Transverse colon (tissue), 4 donors: ENCODE measurements at regions not wholly inside any gene's neighbourhood (a gene's known extent, or its start where the extent isn't known, plus 50 kb on each side); places are given as distances from the start of the nearest gene placed in this dataset.

Source experiments
- DNase-seq: peaks from one replicate; pipeline ENCODE4 v3.0.0-alpha.2; 2019
- H3K27ac ChIP-seq, 4 donors: fragments of 200-600 bp; sonication (generic); 2 replicates each; pipeline ENCODE4 v1.5.1; 2016 to 2018; ENCODE audit warnings: inconsistent platforms in 4 of 4
- H3K27me3 ChIP-seq: fragments of 200-600 bp; sonication (generic); 2 replicates; pipeline ENCODE4 v1.5.1; 2017; ENCODE audit warnings: inconsistent platforms
- H3K36me3 ChIP-seq, 4 donors: fragments of 200-600 bp; sonication (generic); 2 replicates each; pipeline ENCODE4 v1.5.1; 2017 to 2019; ENCODE audit warnings: inconsistent platforms in 4 of 4
- H3K4me1 ChIP-seq, 4 donors: fragments of 200-600 bp; sonication (generic); 2 replicates each; pipeline ENCODE4 v1.5.1; 2017 to 2020; ENCODE audit warnings: inconsistent platforms in 4 of 4
- H3K4me3 ChIP-seq, 4 donors: fragments of 200-600 bp; sonication (generic); 1 replicate in 1 of 4; 2 replicates in 3 of 4; pipeline versions ENCODE4 v1.5.1 to v1.6.1; 2017 to 2019; ENCODE audit warnings: inconsistent platforms in 4 of 4
- H3K9me3 ChIP-seq, 2 donors: fragments of 200-600 bp; sonication (generic); 2 replicates each; pipeline ENCODE4 v1.5.1; 2017 to 2019; ENCODE audit warnings: inconsistent platforms in 2 of 2
- EP300 ChIP-seq: sonication (generic); formaldehyde crosslinking; IDR thresholded peaks from one replicate; pipeline ENCODE4 v1.6.1; 2017; ENCODE audit warnings: antibody characterized with exemption, low read depth
- POLR2A ChIP-seq: fragments of 450-650 bp; IDR thresholded peaks from one replicate; pipeline ENCODE4 v1.6.1; 2016; ENCODE audit warnings: antibody characterized with exemption, mild to moderate bottlenecking, moderate library complexity
- POLR2AphosphoS5 ChIP-seq, 3 donors: sonication (generic); formaldehyde crosslinking; IDR thresholded peaks; one replicate each; pipeline ENCODE4 v1.6.1; 2016; ENCODE audit warnings: antibody characterized with exemption in 3 of 3
- WGBS, 2 donors: methylation state at CpG; one replicate each; pipeline ENCODE4 v1.1.5; 2018; ENCODE audit warnings: low coverage in 1 of 2; 5-methylcytosine and 5-hydroxymethylcytosine counted together
- in situ Hi-C, 4 donors: fragments of 200-750 bp; cut with MboI; loops; one replicate each; pipeline versions ENCODE4 v1.15.0 to v1.15.1; 2017; ENCODE audit warnings: low sequenced_read_pairs in 3 of 4, low pct_ligation_motif_present in 1 of 4, low pct_unique_long_range_greater_than_20kb in 1 of 4
- intact Hi-C: fragments of 100-400 bp; cut with DNase I; formaldehyde crosslinking; loops from one replicate; pipeline ENCODE4 v1.15.1; 2023; ENCODE audit warnings: low total_unique reads
- TF ChIP-seq, protein P1 (sequence below), 5 experiments: fragments of 200-600 bp in 3 of 5; fragments of 450-650 bp in 2 of 5; sonication (generic) in 3 of 5; IDR thresholded peaks; 1 replicate in 2 of 5; 2 replicates in 3 of 5; pipeline ENCODE4 v1.5.1; 2016 to 2017; ENCODE audit warnings: antibody characterized with exemption in 5 of 5, inconsistent platforms in 3 of 5, mild to moderate bottlenecking in 2 of 5, moderate library complexity in 1 of 5

DNA sequence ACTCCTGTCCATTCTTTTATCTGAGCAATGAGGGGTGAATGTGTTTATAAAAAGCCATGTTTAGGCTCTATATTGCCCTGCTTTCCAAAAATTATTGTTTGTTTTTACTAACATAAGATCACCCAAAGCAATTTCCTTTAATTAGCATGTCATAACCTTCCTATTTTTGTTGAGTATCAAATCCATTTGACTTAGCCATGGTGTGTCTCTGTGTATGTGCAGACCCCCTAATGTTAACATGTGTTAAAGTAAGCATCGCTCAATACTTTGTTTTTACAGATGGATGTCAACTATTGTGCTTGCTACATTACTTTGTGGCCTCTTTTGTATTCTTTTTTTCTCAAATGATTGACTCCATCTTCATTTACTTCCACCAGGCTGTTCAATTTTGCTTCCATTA is 585.4 kb downstream of the USP25 start:
- no peaks in the 10 kb centered on the region for H3K9me3 ChIP-seq
- intact Hi-C loops = no loop called here
- no peak overlapping the region for H3K4me3 ChIP-seq
- in situ Hi-C loops = no loop called here
- no peaks in the 10 kb centered on the region for H3K36me3 ChIP-seq
- no peak for DNase-seq
- no peak overlapping the region for H3K27ac ChIP-seq
- H3K27me3 ChIP-seq = no peaks in the 10 kb centered on the region
- TF ChIP-seq POLR2AphosphoS5 (IDR thresholded peaks at IDR 0.05) (no peak), EP300 (no peak), POLR2A (no peak)
- TF ChIP-seq, protein P1, sequence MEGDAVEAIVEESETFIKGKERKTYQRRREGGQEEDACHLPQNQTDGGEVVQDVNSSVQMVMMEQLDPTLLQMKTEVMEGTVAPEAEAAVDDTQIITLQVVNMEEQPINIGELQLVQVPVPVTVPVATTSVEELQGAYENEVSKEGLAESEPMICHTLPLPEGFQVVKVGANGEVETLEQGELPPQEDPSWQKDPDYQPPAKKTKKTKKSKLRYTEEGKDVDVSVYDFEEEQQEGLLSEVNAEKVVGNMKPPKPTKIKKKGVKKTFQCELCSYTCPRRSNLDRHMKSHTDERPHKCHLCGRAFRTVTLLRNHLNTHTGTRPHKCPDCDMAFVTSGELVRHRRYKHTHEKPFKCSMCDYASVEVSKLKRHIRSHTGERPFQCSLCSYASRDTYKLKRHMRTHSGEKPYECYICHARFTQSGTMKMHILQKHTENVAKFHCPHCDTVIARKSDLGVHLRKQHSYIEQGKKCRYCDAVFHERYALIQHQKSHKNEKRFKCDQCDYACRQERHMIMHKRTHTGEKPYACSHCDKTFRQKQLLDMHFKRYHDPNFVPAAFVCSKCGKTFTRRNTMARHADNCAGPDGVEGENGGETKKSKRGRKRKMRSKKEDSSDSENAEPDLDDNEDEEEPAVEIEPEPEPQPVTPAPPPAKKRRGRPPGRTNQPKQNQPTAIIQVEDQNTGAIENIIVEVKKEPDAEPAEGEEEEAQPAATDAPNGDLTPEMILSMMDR (IDR thresholded peaks at IDR 0.05) = no peak
- no peaks in the 10 kb centered on the region for H3K4me1 ChIP-seq
- WGBS, 2 donors = 90 to 92% methylated on average over 1 of the region's 1 CpG

DNA sequence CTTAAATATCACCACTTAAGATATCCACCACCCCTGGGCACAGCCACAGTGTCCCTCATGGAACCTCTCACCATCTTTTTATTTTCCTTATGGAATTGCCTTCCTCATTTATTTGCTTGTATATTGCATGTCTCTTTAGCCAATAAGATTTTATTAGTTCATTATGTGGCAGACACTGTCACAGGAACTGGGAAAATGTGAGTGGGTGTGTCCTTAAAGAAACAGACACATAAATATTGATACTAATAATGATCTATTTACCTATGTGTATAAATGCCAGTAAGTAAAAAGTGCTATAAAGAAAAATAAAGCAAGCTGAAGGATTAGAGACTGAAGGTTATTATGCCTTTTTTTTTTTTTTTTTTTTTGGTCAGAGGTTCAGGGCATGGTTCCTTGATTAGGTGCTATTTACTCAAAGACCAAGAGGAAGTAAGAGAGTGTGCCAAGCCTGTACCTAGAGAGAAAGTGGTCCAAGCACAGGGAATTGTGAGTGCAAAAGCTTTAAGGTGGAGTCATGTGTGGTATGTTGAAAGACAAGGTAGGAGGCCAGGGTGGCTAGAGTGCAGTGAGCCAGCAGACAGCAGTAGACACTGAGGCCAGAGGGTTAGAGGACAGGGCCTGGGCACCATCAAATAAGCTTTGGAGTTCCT is 589.0 kb downstream of the USP25 start:
- Histone ChIP-seq H3K9me3 (no peaks in the 10 kb centered on the region), H3K27ac (no peak overlapping the region), H3K4me1 (no peaks in the 10 kb centered on the region), H3K4me3 (no peak overlapping the region), H3K36me3 (no peaks in the 10 kb centered on the region), H3K27me3 (no peaks in the 10 kb centered on the region)
- in situ Hi-C loops (no loop called here), intact Hi-C loops (no loop called here)
- DNase-seq = no peak
- TF ChIP-seq POLR2A (no peak), POLR2AphosphoS5 (IDR thresholded peaks at IDR 0.05) (no peak), EP300 (no peak)
- TF ChIP-seq, protein P1 (IDR thresholded peaks at IDR 0.05) = no peak

DNA sequence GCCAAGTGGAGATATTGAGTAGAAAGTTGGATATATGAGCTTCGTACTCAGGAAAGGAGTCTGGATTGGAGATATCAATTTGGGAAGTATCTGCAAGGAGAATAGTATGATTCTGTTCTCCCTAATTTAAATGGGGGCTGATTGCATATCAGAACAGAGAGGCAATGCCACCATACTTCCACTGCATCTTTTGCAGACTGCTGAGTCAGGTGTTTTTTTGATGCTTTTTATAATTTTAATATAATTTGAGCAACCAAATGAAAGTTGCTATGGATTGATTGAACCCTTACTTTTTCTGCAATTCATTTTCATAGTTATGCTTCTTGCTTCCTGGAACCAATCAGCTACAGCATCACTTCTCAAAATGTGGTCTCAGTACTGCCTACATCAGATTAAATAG is 590.3 kb downstream of the USP25 start:
- no peaks in the 10 kb centered on the region for H3K9me3 ChIP-seq
- in situ Hi-C loops (no loop called here), intact Hi-C loops (no loop called here)
- H3K27me3 ChIP-seq = no peaks in the 10 kb centered on the region
- no peak for DNase-seq
- no peak overlapping the region for H3K27ac ChIP-seq
- H3K4me1 ChIP-seq = no peaks in the 10 kb centered on the region
- TF ChIP-seq POLR2A = no peak
- no peak for TF ChIP-seq POLR2AphosphoS5 (IDR thresholded peaks at IDR 0.05)
- TF ChIP-seq, protein P1 (IDR thresholded peaks at IDR 0.05) = no peak
- TF ChIP-seq EP300 = no peak
- no peaks in the 10 kb centered on the region for H3K36me3 ChIP-seq
- 78 to 82% methylated on average over 1 of the region's 1 CpG for WGBS, 2 donors
- no peak overlapping the region for H3K4me3 ChIP-seq

DNA sequence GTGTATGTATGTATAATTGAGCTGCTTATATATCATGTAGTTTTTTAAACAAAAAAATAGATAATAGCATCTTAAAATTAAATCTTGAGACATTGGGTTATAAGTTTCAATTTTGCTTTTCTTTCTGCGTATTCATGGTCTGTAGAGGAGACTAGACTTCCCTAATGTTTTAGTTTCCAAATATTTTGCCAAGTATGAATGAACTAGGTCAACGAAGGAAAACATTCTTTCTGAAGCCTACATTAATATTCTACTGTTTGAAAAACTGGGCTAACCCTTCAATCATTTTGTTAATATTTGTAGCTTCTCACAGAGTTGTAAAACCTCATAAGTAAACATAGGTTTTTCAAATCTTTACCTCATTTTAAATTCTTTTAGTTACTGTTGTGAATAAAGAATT is 592.7 kb downstream of the USP25 start:
- TF ChIP-seq POLR2AphosphoS5 (IDR thresholded peaks at IDR 0.05) (no peak), EP300 (no peak), POLR2A (no peak)
- TF ChIP-seq, protein P1 (IDR thresholded peaks at IDR 0.05) = no peak
- no peak for DNase-seq
- Histone ChIP-seq H3K9me3 (no peaks in the 10 kb centered on the region), H3K27ac (no peak overlapping the region), H3K4me1 (no peaks in the 10 kb centered on the region), H3K27me3 (no peaks in the 10 kb centered on the region), H3K36me3 (no peaks in the 10 kb centered on the region), H3K4me3 (no peak overlapping the region)
- in situ Hi-C loops = no loop called here
- intact Hi-C loops = no loop called here
- WGBS, 2 donors = 39 to 72% methylated on average over 2 of the region's 2 CpGs
